ENCODE measurements at regions not wholly inside any gene's neighbourhood (a gene's known extent, or its start where the extent isn't known, plus 50 kb on each side); places are given as distances from the start of the nearest gene placed in this dataset.

GRCh38 chr15:85277847-85278370 lies 102.5 kb upstream of the AKAP13 start:
- TF ChIP-seq CTCF (conservative IDR thresholded peaks at IDR 0.05; ENCODE audit: low read depth, low read length) = no peak
- no peak for TF ChIP-seq BHLHE40 (IDR thresholded peaks at IDR 0.05; ENCODE audit: low read depth, low read length)
- TF ChIP-seq USF2 (IDR thresholded peaks at IDR 0.05; ENCODE audit: low read depth, low read length) = no peak
- no peak for TF ChIP-seq POLR2A (IDR thresholded peaks at IDR 0.05; ENCODE audit: low read depth, low read length)
- TF ChIP-seq CHD1 (IDR thresholded peaks at IDR 0.05; ENCODE audit: low read depth, low read length) = no peak
- no peak for TF ChIP-seq CEBPB (IDR thresholded peaks at IDR 0.05; ENCODE audit: low read depth, low read length)
- TF ChIP-seq FOS (IDR thresholded peaks at IDR 0.05; ENCODE audit: low read depth, low read length) = no peak
- TF ChIP-seq RCOR1 (IDR thresholded peaks at IDR 0.05; ENCODE audit: insufficient replicate concordance, low read length) = no peak

Measured in IMR-90 (cell line).